IMR-90 (cell line): ENCODE measurements at regions not wholly inside any gene's neighbourhood (a gene's known extent, or its start where the extent isn't known, plus 50 kb on each side); places are given as distances from the start of the nearest gene placed in this dataset.

Experiments
- ATAC-seq: fragments of 200-7000 bp; cut with Tn5 transposase; 2 replicates; pipeline ENCODE4 v1.9.1; 2020; ENCODE audit warnings: low read depth, mild to moderate bottlenecking, moderate library complexity
- BruUV-seq: library from RNA; stranded (reverse); fragments of 400-500 nt; replicated peaks from 2 replicates; lab custom pipeline; 2021; lab: Mats Ljungman, UMichigan
- CTCF ChIA-PET: fragments of 300-600 bp; formaldehyde crosslinking; extraction: SDS; loops from one replicate; lab custom pipeline; 2021; ENCODE audit warnings: antibody characterized with exemption; lab: Yijun Ruan, JAX
- POLR2A ChIA-PET: fragments of 300-600 bp; sonication (Branson Sonifier 250); formaldehyde crosslinking; loops from one replicate; lab custom pipeline; 2022; ENCODE audit warnings: antibody characterized with exemption; ENCODE audit not compliant: unreplicated experiment; lab: Charles Lee
- DNase-seq: peaks from one replicate; pipeline ENCODE4 v3.0.0; 2013
- H2AFZ ChIP-seq: replicated peaks from 2 replicates; pipeline ENCODE3; 2013; ENCODE audit warnings: low read length, mild to moderate bottlenecking; ENCODE audit not compliant: poor library complexity
- H2AK5ac ChIP-seq: 2 replicates; pipeline ENCODE4 v1.6.1; 2013; ENCODE audit warnings: low read depth, low read length, inconsistent platforms
- H2AK9ac ChIP-seq: replicated peaks from 2 replicates; pipeline ENCODE3; 2013; ENCODE audit warnings: mild to moderate bottlenecking, low read depth, low read length, moderate library complexity; ENCODE audit not compliant: poor library complexity
- H2BK120ac ChIP-seq: 2 replicates; pipeline ENCODE4 v1.6.1; 2013; ENCODE audit warnings: low read depth, low read length, inconsistent platforms
- H2BK15ac ChIP-seq: 3 replicates; pipeline ENCODE4 v1.6.1; 2013; ENCODE audit warnings: low read depth, low read length, inconsistent platforms
- H2BK20ac ChIP-seq: 2 replicates; pipeline ENCODE4 v1.6.1; 2013; ENCODE audit warnings: low read depth, mild to moderate bottlenecking, inconsistent platforms, low read length, moderate library complexity
- H2BK5ac ChIP-seq: 2 replicates; pipeline ENCODE4 v1.6.1; 2013; ENCODE audit warnings: mild to moderate bottlenecking, low read depth, low read length, inconsistent platforms; ENCODE audit not compliant: poor library complexity, severe bottlenecking
- H3K14ac ChIP-seq: replicated peaks from 2 replicates; pipeline ENCODE4 v1.6.1; 2013; ENCODE audit warnings: low read depth, low read length, inconsistent platforms
- H3K18ac ChIP-seq: 2 replicates; pipeline ENCODE4 v1.6.1; 2013; ENCODE audit warnings: low read depth, low read length, control low read depth
- H3K23ac ChIP-seq: 2 replicates; pipeline ENCODE4 v1.6.1; 2013; ENCODE audit warnings: low read depth, low read length, inconsistent platforms
- H3K27ac ChIP-seq: 2 replicates; pipeline ENCODE4 v1.5.1; 2013; ENCODE audit warnings: mild to moderate bottlenecking, control low read depth, low read length; ENCODE audit not compliant: insufficient read depth
- H3K27me3 ChIP-seq: 2 replicates; pipeline ENCODE4 v1.6.1; 2013; ENCODE audit warnings: low read length; ENCODE audit not compliant: control insufficient read depth, insufficient read depth
- H3K36me3 ChIP-seq: 2 replicates; pipeline ENCODE4 v1.6.1; 2013; ENCODE audit warnings: low read length, mixed read lengths; ENCODE audit not compliant: control insufficient read depth, insufficient read depth
- H3K4ac ChIP-seq: 2 replicates; pipeline ENCODE4 v1.6.1; 2013; ENCODE audit warnings: low read depth, low read length, inconsistent platforms
- H3K4me1 ChIP-seq: 2 replicates; pipeline ENCODE4 v1.6.1; 2013; ENCODE audit warnings: low read length, mixed read lengths; ENCODE audit not compliant: control insufficient read depth, insufficient read depth
- H3K4me2 ChIP-seq: 2 replicates; pipeline ENCODE4 v1.6.1; 2013; ENCODE audit warnings: low read depth, mild to moderate bottlenecking, control low read depth, low read length, moderate library complexity
- H3K4me3 ChIP-seq: 2 replicates; pipeline ENCODE4 v1.5.1; 2013; ENCODE audit warnings: low read depth, mild to moderate bottlenecking, control low read depth, low read length, moderate library complexity; ENCODE audit not compliant: insufficient read depth
- H3K56ac ChIP-seq: 2 replicates; pipeline ENCODE4 v1.6.1; 2013; ENCODE audit warnings: low read length, inconsistent platforms; ENCODE audit not compliant: insufficient read depth; ENCODE audit errors: extremely low read depth
- H3K79me1 ChIP-seq, 2 experiments: 2 replicates each; pipeline ENCODE4 v1.6.1; 2013; ENCODE audit warnings: low read length in 2 of 2, inconsistent platforms in 1 of 2, low read depth in 1 of 2
- H3K9ac ChIP-seq: 2 replicates; pipeline ENCODE4 v1.6.1; 2013; ENCODE audit warnings: low read depth, low read length, control low read depth
- H3K9me1 ChIP-seq: 2 replicates; pipeline ENCODE4 v1.6.1; 2013; ENCODE audit warnings: low read length, inconsistent platforms; ENCODE audit not compliant: insufficient read depth
- H3K9me3 ChIP-seq: 2 replicates; pipeline ENCODE4 v1.6.1; 2013; ENCODE audit warnings: low read length; ENCODE audit not compliant: control insufficient read depth, insufficient read depth
- H4K20me1 ChIP-seq: 2 replicates; pipeline ENCODE4 v1.6.1; 2013; ENCODE audit warnings: low read length, inconsistent platforms; ENCODE audit not compliant: insufficient read depth
- H4K5ac ChIP-seq: 2 replicates; pipeline ENCODE4 v1.6.1; 2013; ENCODE audit warnings: mild to moderate bottlenecking, low read depth, low read length, control low read depth
- H4K8ac ChIP-seq, 2 experiments: 2 replicates each; pipeline ENCODE4 v1.6.1; 2013; ENCODE audit warnings: low read depth in 2 of 2, low read length in 2 of 2, control low read depth in 1 of 2, inconsistent platforms in 1 of 2
- H4K91ac ChIP-seq: 2 replicates; pipeline ENCODE4 v1.6.1; 2013; ENCODE audit warnings: low read depth, low read length, inconsistent platforms; ENCODE audit not compliant: insufficient read depth
- CEBPB ChIP-seq: IDR thresholded peaks from 2 replicates; pipeline ENCODE4 v1.6.1; 2012; ENCODE audit warnings: low read depth, low read length, improper control_type of control experiment
- WGBS, 2 experiments: methylation state at CpG; one replicate each; pipeline versions ENCODE4 v1.1.5 to v1.1.7; 2013; ENCODE audit warnings: missing lambda C conversion rate in 2 of 2; ENCODE audit not compliant: insufficient read length in 1 of 2; ENCODE audit errors: extremely low coverage in 2 of 2; 5-methylcytosine and 5-hydroxymethylcytosine counted together
- dilution Hi-C: fragments of 300-500 bp; cut with HindIII; formaldehyde crosslinking; loops from one replicate; pipeline ENCODE4 v1.14.3; 2018; ENCODE audit warnings: low sequenced_read_pairs; ENCODE audit not compliant: unreplicated experiment
- in situ Hi-C: fragments of 300-500 bp; cut with MboI; formaldehyde crosslinking; loops from 3 replicates; pipeline ENCODE4 v1.14.3; 2019; ENCODE audit warnings: low sequenced_read_pairs, inconsistent platforms, mixed read lengths
- intact Hi-C: fragments of 100-400 bp; cut with micrococcal nuclease; formaldehyde crosslinking; loops from 2 replicates; pipeline ENCODE4 v1.10.0; 2022
- TF ChIP-seq, protein P1 (sequence below): conservative IDR thresholded peaks from 2 replicates; pipeline ENCODE4 v1.5.1; 2012; ENCODE audit warnings: mild to moderate bottlenecking, low read depth, low read length, improper control_type of control experiment

DNA sequence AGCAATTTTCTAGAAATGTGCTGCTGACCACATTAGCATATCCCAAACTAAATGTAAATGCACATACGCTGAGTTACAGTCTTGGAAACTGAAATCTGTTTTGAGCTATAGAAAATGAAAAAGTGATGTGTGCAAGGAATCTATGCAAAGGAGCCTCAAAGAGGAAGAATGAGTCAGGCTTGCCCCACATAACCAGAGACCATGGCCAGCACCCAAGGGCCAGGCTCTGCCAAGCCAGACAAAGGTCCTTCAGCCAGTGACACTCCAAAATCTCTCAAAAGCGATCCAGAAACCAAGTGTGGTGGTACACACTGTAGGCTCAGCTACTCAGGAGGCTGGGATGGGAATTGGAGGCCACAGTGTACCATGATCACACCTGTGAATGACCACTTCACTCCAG, 195.2 kb downstream of the TOMM20 start:
- Histone ChIP-seq H3K36me3 (no peaks in the 10 kb centered on the region), H3K27me3 (no peaks in the 10 kb centered on the region), H2AK9ac (peak overlapping the region; percentile 80), H2BK120ac (peak overlapping the region; percentile 96), H2AK5ac (peak overlapping the region; percentile 98), H3K18ac (peak overlapping the region; percentile 91), H3K9me3 (no peaks in the 10 kb centered on the region), H3K23ac (peak overlapping the region; percentile 70), H2BK20ac (peak overlapping the region; percentile 93), H4K5ac (peak overlapping the region; percentile 79), H3K4me3 (no peak overlapping the region), H4K20me1 (no peaks in the 10 kb centered on the region), H3K56ac (peak overlapping the region; percentile 54; the same call in 1 of the 2 replicates), H3K27ac (peak overlapping the region; percentile 72), H3K9ac (peak overlapping the region; percentile 24; the same call in 1 of the 2 replicates), H2AFZ (peak overlapping the region; percentile 60), H3K14ac (peak overlapping the region; percentile 79), H3K4ac (peak overlapping the region; percentile 90), H2BK5ac (peak overlapping the region; percentile 92), H2BK15ac (peak overlapping the region; percentile 100), H3K9me1 (peaks cover 16% of the 10 kb centered on the region), H4K91ac (peak overlapping the region; percentile 95), H4K8ac (peak overlapping the region; percentile 68 to 94), H3K4me2 (peak overlapping the region; percentile 18; the same call in 1 of the 2 replicates), H3K4me1 (peaks cover 11% of the 10 kb centered on the region), H3K79me1 (no peaks in the 10 kb centered on the region; a peak in 1 of 4 replicates)
- ATAC-seq (peak; percentile 57), DNase-seq (peak; percentile 69)
- dilution Hi-C loops (no loop called here), in situ Hi-C loops (no loop called here), intact Hi-C loops (no loop called here)
- ChIA-PET CTCF (interaction anchor here (1.1 kb wide), 1 partner anchor 21 kb away, joined by 3 read pairs; no protein-coding TSS in a partner anchor), POLR2A (no interaction called here)
- TF ChIP-seq, protein P1, sequence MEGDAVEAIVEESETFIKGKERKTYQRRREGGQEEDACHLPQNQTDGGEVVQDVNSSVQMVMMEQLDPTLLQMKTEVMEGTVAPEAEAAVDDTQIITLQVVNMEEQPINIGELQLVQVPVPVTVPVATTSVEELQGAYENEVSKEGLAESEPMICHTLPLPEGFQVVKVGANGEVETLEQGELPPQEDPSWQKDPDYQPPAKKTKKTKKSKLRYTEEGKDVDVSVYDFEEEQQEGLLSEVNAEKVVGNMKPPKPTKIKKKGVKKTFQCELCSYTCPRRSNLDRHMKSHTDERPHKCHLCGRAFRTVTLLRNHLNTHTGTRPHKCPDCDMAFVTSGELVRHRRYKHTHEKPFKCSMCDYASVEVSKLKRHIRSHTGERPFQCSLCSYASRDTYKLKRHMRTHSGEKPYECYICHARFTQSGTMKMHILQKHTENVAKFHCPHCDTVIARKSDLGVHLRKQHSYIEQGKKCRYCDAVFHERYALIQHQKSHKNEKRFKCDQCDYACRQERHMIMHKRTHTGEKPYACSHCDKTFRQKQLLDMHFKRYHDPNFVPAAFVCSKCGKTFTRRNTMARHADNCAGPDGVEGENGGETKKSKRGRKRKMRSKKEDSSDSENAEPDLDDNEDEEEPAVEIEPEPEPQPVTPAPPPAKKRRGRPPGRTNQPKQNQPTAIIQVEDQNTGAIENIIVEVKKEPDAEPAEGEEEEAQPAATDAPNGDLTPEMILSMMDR, result no peak
- peak; percentile 26; the same call in 1 of the 2 replicates for TF ChIP-seq CEBPB
- no CpG with 5 or more reads among the region's 2 CpGs for WGBS, 2 experiments
- BruUV-seq, result no TSS peak
